Activated CD4-positive, alpha-beta T cell treated with anti-CD3 and anti-CD28 coated beads for 36 hours (primary cell): ENCODE measurements at regions not wholly inside any gene's neighbourhood (a gene's known extent, or its start where the extent isn't known, plus 50 kb on each side); places are given as distances from the start of the nearest gene placed in this dataset.

ENCODE experiments used
- ATAC-seq: fragments of 200-7000 bp; cut with Tn5 transposase; one replicate; pipeline ENCODE4 v1.10.0; 2021; ENCODE audit warnings: mild to moderate bottlenecking, moderate library complexity
- CTCF ChIA-PET: fragments of 350-600 bp; sonication (Branson Sonifier 250); formaldehyde crosslinking; loops from one replicate; lab custom pipeline; 2021; ENCODE audit warnings: antibody characterized with exemption; lab: Charles Lee
- POLR2A ChIA-PET: fragments of 350-600 bp; sonication (Branson Sonifier 250); formaldehyde crosslinking; loops from one replicate; lab custom pipeline; 2021; ENCODE audit warnings: antibody characterized with exemption, inconsistent platforms; lab: Charles Lee
- DNase-seq: peaks from one replicate; pipeline ENCODE4 v3.0.0-alpha.2; 2020
- H3K27ac Mint-ChIP-seq: one replicate; pipeline ENCODE4 v1.8.0; 2021; ENCODE audit warnings: mixed read lengths
- H3K27me3 Mint-ChIP-seq: one replicate; pipeline ENCODE4 v1.8.0; 2021; ENCODE audit warnings: mixed read lengths
- H3K36me3 Mint-ChIP-seq: one replicate; pipeline ENCODE4 v1.8.0; 2021; ENCODE audit warnings: low read depth, mixed read lengths
- H3K4me1 Mint-ChIP-seq: one replicate; pipeline ENCODE4 v1.8.0; 2021; ENCODE audit warnings: mixed read lengths
- H3K4me3 Mint-ChIP-seq: one replicate; pipeline ENCODE4 v1.8.0; 2021; ENCODE audit warnings: mild to moderate bottlenecking, moderate library complexity, mixed read lengths
- H3K9me3 Mint-ChIP-seq: one replicate; pipeline ENCODE4 v1.8.0; 2021; ENCODE audit warnings: low read depth, mixed read lengths
- intact Hi-C, 2 experiments: fragments of 100-400 bp; cut with DNase I in 1 of 2; cut with micrococcal nuclease in 1 of 2; formaldehyde crosslinking; loops; one replicate each; pipeline versions ENCODE4 v1.14.2 to v1.15.1; 2022 to 2024; cut with DNase I, micrococcal nuclease

DNA sequence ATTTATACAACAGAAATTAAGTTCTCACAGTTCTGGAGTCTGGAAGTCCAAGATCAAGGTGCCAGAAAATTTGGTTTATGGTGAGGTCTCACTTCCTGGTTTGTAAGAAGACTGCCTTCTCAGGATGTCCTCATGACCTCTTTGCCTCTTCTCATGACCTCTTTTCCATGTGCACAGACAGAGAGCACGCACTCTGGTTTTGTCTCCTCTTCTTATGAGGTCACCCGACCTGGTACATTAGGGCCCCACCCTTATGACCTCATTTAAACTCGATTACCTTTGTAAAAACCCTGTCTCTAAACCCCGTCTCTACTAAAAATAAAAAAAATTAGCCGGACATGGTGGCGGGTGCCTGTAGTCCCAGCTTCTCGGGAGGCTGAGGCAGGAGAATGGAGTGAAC is 155.9 kb downstream of the KIT start:
- H3K4me3 Mint-ChIP-seq: no peak overlapping the region
- DNase-seq (no peak), ATAC-seq (no peak)
- peaks cover 10% of the 10 kb centered on the region for H3K9me3 Mint-ChIP-seq
- intact Hi-C loops: no loop called here
- H3K27ac Mint-ChIP-seq: no peak overlapping the region
- CTCF ChIA-PET: no interaction called here
- H3K36me3 Mint-ChIP-seq: no peaks in the 10 kb centered on the region
- H3K27me3 Mint-ChIP-seq: no peaks in the 10 kb centered on the region
- no peaks in the 10 kb centered on the region for H3K4me1 Mint-ChIP-seq
- POLR2A ChIA-PET: no interaction called here

- ChIA-PET POLR2A (no interaction called here), CTCF (no interaction called here)
- DNase-seq (no peak), ATAC-seq (no peak)
- H3K4me1 Mint-ChIP-seq: peaks cover 2% of the 10 kb centered on the region
- no peaks in the 10 kb centered on the region for H3K36me3 Mint-ChIP-seq
- peaks cover 12% of the 10 kb centered on the region for H3K9me3 Mint-ChIP-seq
- no peak overlapping the region for H3K4me3 Mint-ChIP-seq
- intact Hi-C loops: no loop called here
- no peak overlapping the region for H3K27ac Mint-ChIP-seq
- peaks cover 3% of the 10 kb centered on the region for H3K27me3 Mint-ChIP-seq
These were observed 148.6 kb downstream of the KIT start for GRCh38 chr4:54806351-54806750.

- H3K27ac Mint-ChIP-seq: no peak overlapping the region
- H3K9me3 Mint-ChIP-seq: peaks cover 7% of the 10 kb centered on the region
- intact Hi-C loops: no loop called here
- ChIA-PET CTCF (no interaction called here), POLR2A (no interaction called here)
- peaks cover 3% of the 10 kb centered on the region for H3K27me3 Mint-ChIP-seq
- no peaks in the 10 kb centered on the region for H3K36me3 Mint-ChIP-seq
- DNase-seq (no peak), ATAC-seq (no peak)
- peaks cover 2% of the 10 kb centered on the region for H3K4me1 Mint-ChIP-seq
- no peak overlapping the region for H3K4me3 Mint-ChIP-seq
These were observed 144.6 kb downstream of the KIT start for GRCh38 chr4:54802336-54802735.

- ATAC-seq (no peak), DNase-seq (no peak)
- ChIA-PET POLR2A (interaction anchor here (0.6 kb wide), 1 partner anchor 274 kb away, joined by 5 read pairs; no protein-coding TSS in a partner anchor), CTCF (interaction anchor here (0.7 to 1.5 kb wide), 2 partner anchors 10 to 63 kb away, joined by 3 to 5 read pairs; no protein-coding TSS in a partner anchor)
- H3K4me1 Mint-ChIP-seq: peaks cover 2% of the 10 kb centered on the region
- no peak overlapping the region for H3K27ac Mint-ChIP-seq
- no peaks in the 10 kb centered on the region for H3K36me3 Mint-ChIP-seq
- intact Hi-C loops: no loop called here
- H3K4me3 Mint-ChIP-seq: no peak overlapping the region
- peaks cover 2% of the 10 kb centered on the region for H3K9me3 Mint-ChIP-seq
- peaks cover 3% of the 10 kb centered on the region for H3K27me3 Mint-ChIP-seq
These were observed 143.2 kb downstream of the KIT start for GRCh38 chr4:54800831-54801530.

DNA sequence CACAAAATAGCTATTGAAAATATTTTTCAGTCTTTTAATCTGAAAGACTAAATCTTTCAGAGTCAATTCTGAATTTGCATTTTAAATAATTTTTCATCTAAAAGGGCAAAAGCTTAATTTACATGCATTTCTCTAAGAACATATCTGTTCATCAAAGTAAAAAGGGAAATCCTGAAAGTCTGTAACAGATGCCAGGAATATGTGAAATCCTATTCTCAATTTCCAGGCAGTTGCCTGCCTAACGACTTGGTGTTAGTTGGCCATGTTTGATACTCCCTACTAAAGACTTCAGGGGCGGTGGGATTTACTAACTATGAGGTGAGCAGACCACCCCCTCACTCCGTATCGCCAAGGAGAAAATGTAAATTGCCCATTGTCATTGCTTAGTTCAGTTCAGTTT is 136.8 kb downstream of the KIT start:
- Mint-ChIP-seq H3K9me3 (no peaks in the 10 kb centered on the region), H3K4me3 (no peak overlapping the region), H3K27me3 (no peaks in the 10 kb centered on the region), H3K27ac (no peak overlapping the region), H3K4me1 (no peaks in the 10 kb centered on the region), H3K36me3 (no peaks in the 10 kb centered on the region)
- ChIA-PET POLR2A (no interaction called here), CTCF (interaction anchor here (0.6 kb wide), 1 partner anchor 420 kb away, joined by 3 read pairs; no protein-coding TSS in a partner anchor)
- intact Hi-C loops: no loop called here
- ATAC-seq (no peak), DNase-seq (no peak)

DNA sequence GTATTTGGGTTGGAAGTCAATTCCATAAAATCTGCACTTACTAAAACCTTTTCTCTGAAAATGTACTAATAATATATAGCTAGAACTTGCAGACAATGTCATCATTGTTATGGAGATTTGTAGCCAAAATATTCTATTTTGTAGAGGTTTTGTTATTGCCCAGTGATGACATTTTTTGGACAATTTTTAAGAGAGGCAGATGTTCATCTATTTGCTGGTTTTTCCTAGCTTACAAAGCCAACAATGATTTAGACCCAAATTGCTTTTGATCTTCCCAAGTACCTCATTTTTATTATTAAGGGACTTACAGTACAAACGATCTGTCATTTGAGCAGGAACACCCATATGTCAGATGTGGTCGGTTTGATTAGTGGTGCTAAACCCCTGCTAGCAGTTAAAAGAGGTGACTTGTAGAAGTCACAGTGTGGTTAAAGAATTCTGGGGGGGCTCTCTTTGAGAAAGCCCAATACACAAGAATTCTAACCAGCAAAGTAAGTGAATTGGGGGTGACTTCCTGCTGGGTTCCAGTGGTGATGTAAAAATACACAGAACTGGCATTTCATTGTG is 136.2 kb downstream of the KIT start:
- H3K4me1 Mint-ChIP-seq: no peaks in the 10 kb centered on the region
- ATAC-seq: no peak
- DNase-seq: no peak
- no peaks in the 10 kb centered on the region for H3K27me3 Mint-ChIP-seq
- ChIA-PET POLR2A (no interaction called here), CTCF (no interaction called here)
- no peak overlapping the region for H3K4me3 Mint-ChIP-seq
- intact Hi-C loops: no loop called here
- H3K9me3 Mint-ChIP-seq: no peaks in the 10 kb centered on the region
- no peaks in the 10 kb centered on the region for H3K36me3 Mint-ChIP-seq
- H3K27ac Mint-ChIP-seq: no peak overlapping the region
